Chondrocyte (in vitro differentiated cells): ENCODE measurements at regions not wholly inside any gene's neighbourhood (a gene's known extent, or its start where the extent isn't known, plus 50 kb on each side); places are given as distances from the start of the nearest gene placed in this dataset.
A peak's percentile ranks its signal among the peaks of the same experiment; 100 is the strongest.

Experiments
- DNase-seq: peaks from one replicate; pipeline ENCODE4 v3.0.0; 2021; ENCODE audit warnings: mixed read lengths, low spot score
- H3K27ac Mint-ChIP-seq: one replicate; pipeline ENCODE4 v1.8.0; 2021; ENCODE audit warnings: mild to moderate bottlenecking, moderate library complexity, mixed read lengths; ENCODE audit not compliant: unreplicated experiment
- H3K27me3 Mint-ChIP-seq: 2 replicates; pipeline ENCODE4 v1.8.0; 2021; ENCODE audit warnings: low read depth, mixed read lengths
- H3K36me3 Mint-ChIP-seq: 2 replicates; pipeline ENCODE4 v1.8.0; 2021; ENCODE audit warnings: low read depth, mixed read lengths
- H3K4me1 Mint-ChIP-seq: 2 replicates; pipeline ENCODE4 v1.8.0; 2021; ENCODE audit warnings: low read depth, mild to moderate bottlenecking, mixed read lengths
- H3K4me3 Mint-ChIP-seq: one replicate; pipeline ENCODE4 v1.8.0; 2021; ENCODE audit warnings: mild to moderate bottlenecking, moderate library complexity, mixed read lengths; ENCODE audit not compliant: unreplicated experiment
- H3K9me3 Mint-ChIP-seq: 2 replicates; pipeline ENCODE4 v1.8.0; 2021; ENCODE audit warnings: low read depth, mixed read lengths
- CTCF ChIP-seq: fragments of 200-600 bp; sonication (generic); IDR thresholded peaks from 2 replicates; pipeline ENCODE4 v1.5.0; 2021; ENCODE audit warnings: antibody characterized with exemption, mild to moderate bottlenecking, moderate library complexity

GRCh38 chr3:72437661-72438406 lies 410.4 kb downstream of the SHQ1 start:
- no peaks in the 10 kb centered on the region for H3K36me3 Mint-ChIP-seq
- no peaks in the 10 kb centered on the region for H3K9me3 Mint-ChIP-seq
- H3K4me1 Mint-ChIP-seq = peaks cover 57% of the 10 kb centered on the region
- H3K27me3 Mint-ChIP-seq = no peaks in the 10 kb centered on the region
- no peak for DNase-seq
- TF ChIP-seq CTCF = no peak
- no peak overlapping the region for H3K4me3 Mint-ChIP-seq
- peak overlapping the region; percentile 13 for H3K27ac Mint-ChIP-seq

GRCh38 chr3:72436863-72437592 lies 411.2 kb downstream of the SHQ1 start:
- no peak for DNase-seq
- Mint-ChIP-seq H3K9me3 (no peaks in the 10 kb centered on the region), H3K4me3 (no peak overlapping the region), H3K4me1 (peaks cover 57% of the 10 kb centered on the region), H3K36me3 (no peaks in the 10 kb centered on the region), H3K27ac (peak overlapping the region; percentile 13), H3K27me3 (no peaks in the 10 kb centered on the region)
- TF ChIP-seq CTCF = no peak

GRCh38 chr3:72434296-72434695 lies 413.9 kb downstream of the SHQ1 start:
- DNase-seq = no peak
- Mint-ChIP-seq H3K4me3 (no peak overlapping the region), H3K9me3 (no peaks in the 10 kb centered on the region), H3K4me1 (peaks cover 44% of the 10 kb centered on the region), H3K27me3 (no peaks in the 10 kb centered on the region), H3K36me3 (no peaks in the 10 kb centered on the region), H3K27ac (no peak overlapping the region)
- TF ChIP-seq CTCF = no peak

- no peak overlapping the region for H3K27ac Mint-ChIP-seq
- DNase-seq = no peak
- TF ChIP-seq CTCF = no peak
- H3K27me3 Mint-ChIP-seq = no peaks in the 10 kb centered on the region
- H3K36me3 Mint-ChIP-seq = no peaks in the 10 kb centered on the region
- peaks cover 31% of the 10 kb centered on the region for H3K4me1 Mint-ChIP-seq
- no peak overlapping the region for H3K4me3 Mint-ChIP-seq
- no peaks in the 10 kb centered on the region for H3K9me3 Mint-ChIP-seq
Measured at GRCh38 chr3:72432246-72432645, 416.0 kb downstream of the SHQ1 start.

GRCh38 chr3:72429589-72430353 lies 418.5 kb downstream of the SHQ1 start:
- Mint-ChIP-seq H3K4me1 (peaks cover 34% of the 10 kb centered on the region), H3K27me3 (no peaks in the 10 kb centered on the region), H3K9me3 (no peaks in the 10 kb centered on the region), H3K27ac (no peak overlapping the region), H3K36me3 (no peaks in the 10 kb centered on the region), H3K4me3 (no peak overlapping the region)
- DNase-seq = no peak
- TF ChIP-seq CTCF = no peak
